ENCODE measurements at regions not wholly inside any gene's neighbourhood (a gene's known extent, or its start where the extent isn't known, plus 50 kb on each side); places are given as distances from the start of the nearest gene placed in this dataset.

DNA sequence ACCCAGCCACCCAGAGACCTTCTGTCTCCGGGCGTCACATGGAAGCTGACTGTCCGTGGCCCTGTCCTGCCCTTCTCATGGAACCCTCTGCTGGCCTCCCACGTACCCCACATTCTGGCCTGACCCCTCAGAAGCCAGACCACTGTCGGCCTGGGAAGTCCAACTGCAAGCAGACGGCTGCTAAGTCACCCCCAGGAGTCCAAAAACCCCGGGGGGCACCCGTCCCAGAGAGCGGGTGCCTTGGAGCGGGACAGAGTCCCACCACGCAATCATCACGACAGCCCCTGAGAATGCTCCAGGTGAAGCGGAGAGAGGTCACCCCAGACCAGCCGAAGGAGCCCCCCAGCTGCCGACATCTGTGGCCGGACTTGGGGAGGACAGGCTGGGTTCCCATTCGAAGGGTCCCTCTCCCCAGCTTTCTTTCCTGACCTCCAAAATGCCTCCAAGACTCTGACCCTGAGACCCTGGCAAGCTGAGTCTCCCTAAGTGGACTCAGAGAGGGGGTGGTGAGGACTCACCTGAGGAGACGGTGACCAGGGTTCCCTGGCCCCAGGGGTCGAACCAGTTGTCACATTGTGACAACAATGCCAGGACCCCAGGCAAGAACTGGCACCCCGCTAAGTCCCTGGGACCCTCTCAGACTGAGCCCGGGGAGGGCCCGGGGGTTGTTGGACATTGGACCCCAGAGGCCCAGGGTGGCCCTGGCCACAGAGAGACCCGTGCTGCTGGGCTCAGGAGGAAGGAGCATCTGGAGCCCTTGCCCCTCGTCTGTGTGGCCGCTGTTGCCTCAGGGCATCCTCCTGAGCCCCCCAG lies 337.1 kb downstream of the TMEM121 start:
- no peak for TF ChIP-seq POLR2A (IDR thresholded peaks at IDR 0.05)
- TF ChIP-seq, protein P1, sequence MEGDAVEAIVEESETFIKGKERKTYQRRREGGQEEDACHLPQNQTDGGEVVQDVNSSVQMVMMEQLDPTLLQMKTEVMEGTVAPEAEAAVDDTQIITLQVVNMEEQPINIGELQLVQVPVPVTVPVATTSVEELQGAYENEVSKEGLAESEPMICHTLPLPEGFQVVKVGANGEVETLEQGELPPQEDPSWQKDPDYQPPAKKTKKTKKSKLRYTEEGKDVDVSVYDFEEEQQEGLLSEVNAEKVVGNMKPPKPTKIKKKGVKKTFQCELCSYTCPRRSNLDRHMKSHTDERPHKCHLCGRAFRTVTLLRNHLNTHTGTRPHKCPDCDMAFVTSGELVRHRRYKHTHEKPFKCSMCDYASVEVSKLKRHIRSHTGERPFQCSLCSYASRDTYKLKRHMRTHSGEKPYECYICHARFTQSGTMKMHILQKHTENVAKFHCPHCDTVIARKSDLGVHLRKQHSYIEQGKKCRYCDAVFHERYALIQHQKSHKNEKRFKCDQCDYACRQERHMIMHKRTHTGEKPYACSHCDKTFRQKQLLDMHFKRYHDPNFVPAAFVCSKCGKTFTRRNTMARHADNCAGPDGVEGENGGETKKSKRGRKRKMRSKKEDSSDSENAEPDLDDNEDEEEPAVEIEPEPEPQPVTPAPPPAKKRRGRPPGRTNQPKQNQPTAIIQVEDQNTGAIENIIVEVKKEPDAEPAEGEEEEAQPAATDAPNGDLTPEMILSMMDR (IDR thresholded peaks at IDR 0.05) = no peak
- TF ChIP-seq EP300 (IDR thresholded peaks at IDR 0.05; ENCODE audit: low read depth) = no peak
